ENCODE measurements at regions not wholly inside any gene's neighbourhood (a gene's known extent, or its start where the extent isn't known, plus 50 kb on each side); places are given as distances from the start of the nearest gene placed in this dataset.

DNA sequence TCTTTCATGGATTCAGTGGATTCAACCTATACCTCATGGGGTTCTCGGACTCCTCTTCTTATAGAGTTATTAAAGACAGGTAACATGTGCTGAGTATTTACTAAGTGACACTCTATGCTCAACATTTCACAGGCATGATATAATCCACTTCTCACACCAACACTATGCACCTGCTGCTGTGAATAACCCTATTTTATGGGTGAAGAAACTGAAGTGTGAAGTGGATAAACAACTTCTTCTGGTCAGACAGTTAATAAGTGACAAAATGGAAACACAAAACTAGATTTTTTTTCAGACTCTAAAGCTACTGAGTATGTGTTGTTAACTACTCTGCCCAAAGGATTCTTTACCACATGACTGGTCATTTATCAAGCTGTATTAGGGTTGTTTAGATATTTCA is 403.5 kb downstream of the DIPK2A start:
- DNase-seq (ENCODE audit: low spot score) = no peak

DNA sequence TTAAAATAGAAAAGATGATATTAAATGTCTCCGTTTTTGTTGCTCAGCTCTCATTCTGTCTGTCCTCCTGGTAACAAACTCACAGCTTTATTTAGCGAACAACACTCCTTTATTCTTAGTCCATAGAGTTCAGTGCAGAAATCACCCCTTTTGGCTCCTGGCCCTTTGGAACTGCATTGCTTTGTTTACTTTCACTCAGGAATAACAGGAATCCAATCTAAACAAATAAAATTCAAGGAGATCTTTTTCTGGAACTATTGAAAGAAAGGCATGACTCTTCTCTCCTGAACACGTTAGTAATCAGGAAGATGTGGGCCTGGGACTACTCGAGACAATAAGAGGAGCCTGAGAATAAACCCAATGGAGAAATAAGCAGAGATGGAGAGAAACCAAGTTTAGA is 409.2 kb downstream of the DIPK2A start:
- DNase-seq (ENCODE audit: low spot score) = no peak

DNA sequence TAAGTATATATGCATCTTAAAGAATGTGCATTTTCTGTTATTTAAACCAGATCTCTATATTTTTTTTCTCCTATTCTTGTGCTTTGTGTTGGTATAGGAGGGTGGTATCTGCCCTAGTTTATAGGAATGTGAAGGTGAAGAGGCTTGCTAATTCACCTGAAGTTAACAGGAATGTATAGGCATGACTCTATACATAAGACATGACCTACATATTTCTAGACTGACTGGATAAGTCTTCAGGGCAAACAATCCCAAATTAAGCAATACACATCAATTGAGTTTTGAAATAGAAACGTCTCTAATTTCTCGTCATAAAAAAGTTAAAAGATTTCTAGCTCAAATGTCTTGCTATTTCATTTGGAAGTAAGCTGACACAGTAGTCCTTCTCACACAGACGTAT is 410.0 kb downstream of the DIPK2A start:
- DNase-seq (ENCODE audit: low spot score) = no peak

DNA sequence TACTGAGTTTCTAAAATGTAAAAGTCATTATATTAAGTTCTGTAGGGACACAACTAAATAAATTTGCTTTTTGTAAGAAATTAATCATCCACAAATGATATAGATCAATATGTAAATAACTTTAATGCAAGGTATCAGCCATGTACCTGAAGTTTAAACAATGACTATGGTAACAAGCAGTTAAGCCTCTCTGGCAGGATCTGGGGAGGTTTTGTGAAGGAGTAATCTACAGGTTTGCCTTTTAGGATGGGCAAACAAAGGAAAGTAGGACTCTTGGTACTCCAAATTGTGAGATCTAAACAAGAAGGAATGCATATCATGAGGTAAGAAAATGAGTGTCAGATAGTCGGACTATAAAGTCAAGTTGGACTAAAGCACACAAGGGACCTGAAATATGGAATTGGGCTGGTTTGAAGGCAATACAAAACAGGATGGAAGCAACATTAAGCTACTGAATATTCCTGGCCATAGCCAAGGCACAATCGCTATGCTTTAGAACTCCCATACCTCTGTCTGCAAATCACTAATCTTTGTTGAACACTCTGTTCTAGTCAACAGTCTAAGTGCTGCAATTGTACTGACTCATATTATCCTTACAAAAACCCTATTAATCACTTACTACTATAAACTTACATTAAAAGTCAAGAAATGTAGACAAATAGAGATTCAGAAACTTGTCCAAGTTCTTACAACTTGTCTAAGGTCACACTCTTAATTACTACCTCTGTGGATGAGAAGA is 412.8 kb downstream of the DIPK2A start:
- DNase-seq (ENCODE audit: low spot score) = no peak

DNA sequence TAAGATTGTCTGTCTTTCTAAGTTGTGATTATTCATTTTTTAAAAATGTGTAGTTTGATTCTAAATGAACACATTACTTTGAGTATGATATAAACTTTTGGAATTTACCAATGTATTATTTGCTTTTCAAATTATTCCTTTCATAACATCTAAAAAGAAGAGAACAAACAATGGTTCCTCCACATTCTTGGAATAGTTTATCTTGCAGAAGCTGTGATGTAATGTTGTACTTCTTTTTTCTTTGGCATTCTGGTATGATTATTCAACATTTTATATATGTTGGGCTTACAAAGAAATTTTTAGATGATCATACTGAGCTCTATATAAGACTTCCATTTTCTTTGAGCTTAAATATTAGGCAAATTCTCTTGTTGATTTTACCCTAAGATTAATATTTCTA is 419.2 kb downstream of the DIPK2A start:
- DNase-seq (ENCODE audit: low spot score) = no peak

DNA sequence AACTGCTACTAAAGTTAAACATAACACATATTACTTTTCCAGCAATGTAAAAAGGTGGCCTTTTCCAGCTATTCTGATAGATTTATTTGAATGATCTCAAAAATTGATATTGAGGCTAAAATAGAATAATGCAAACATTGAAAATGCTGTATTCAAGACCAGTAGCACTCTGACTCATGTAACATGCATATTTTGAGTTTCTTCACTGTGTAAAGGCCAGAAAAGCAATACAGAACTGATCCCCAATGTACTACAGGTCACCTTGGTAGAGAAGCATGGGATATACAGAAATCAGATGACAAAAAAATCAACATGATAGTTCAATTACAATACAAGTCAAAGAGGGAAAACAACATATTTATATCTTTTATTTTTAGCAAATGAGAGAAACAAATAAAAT is 419.6 kb downstream of the DIPK2A start:
- no peak for DNase-seq (ENCODE audit: low spot score)

DNA sequence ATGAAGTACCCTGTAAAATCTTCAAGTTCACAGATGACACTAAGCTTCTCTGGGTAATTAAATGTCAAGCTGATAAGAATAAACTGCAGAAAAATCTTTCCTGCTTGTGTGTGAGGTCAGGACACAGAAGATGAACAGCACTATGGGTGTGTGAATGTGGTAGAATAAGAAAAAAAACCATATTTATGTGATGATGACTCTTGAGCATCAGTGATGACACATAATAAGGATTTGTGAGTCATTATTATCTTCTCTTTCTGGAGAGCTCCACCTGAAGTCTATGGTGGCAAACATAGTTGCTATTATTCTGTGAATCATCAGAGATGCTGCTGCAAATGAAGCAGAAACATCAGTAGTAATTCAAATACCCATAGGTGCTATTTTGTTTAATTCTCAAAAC is 422.4 kb downstream of the DIPK2A start:
- DNase-seq (ENCODE audit: low spot score) = no peak

DNA sequence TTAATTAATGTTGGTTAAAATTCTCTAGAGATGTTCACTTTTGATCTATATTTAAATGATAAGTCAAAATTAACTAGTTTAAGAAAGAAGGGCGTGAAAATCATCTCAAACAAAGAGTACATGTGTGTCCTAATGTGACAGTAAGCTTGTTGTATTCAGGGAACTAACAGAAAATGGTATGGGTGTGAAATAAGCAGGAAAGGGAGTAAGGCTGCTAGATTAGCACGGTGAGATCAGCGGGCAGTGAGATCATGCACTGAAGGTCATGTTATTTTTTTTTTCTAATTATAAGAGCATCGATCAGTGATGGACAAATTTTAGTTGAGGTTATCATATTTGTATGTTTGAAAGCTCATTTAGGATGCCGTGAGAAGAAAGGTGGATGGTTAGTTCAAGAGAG is 430.8 kb downstream of the DIPK2A start:
- DNase-seq (ENCODE audit: low spot score) = no peak

DNA sequence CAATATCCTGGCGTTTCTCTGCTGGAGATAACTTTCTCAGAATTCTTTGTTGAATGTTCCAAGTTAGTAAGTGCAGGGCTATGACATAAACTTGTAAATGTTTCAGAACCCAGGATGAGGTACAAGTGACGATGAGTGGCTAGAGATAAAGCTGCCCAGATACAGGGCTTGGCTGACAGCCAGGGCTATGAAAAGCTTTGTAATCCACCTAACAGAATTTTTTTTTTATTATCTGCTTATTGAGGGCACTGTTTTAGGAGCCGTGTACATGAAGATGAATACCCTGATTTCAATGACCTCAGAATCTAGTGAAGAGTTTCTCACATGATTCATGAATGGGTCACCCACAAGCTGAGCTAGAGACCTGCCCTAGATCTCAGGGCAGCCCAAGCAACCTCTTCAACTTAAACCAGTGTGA is 431.4 kb downstream of the DIPK2A start:
- no peak for DNase-seq (ENCODE audit: low spot score)

DNA sequence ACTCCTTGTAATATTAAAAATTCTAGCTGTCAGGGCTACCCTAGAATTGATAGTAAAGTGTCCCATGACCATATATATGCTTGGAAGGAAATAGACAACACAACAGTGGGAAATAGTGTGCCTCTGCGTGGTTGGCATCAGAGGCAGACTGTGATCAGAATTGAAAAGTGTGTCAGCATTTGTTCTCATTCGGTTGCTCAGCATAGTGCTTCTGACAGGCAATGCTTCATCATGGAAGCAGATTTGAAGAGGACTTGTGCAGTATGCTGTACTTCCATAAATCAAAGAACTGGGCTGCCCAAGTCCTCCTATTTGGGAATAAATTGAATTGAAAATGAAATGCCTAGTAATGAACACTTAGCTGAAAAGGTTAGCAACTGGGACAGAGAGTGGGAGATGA is 435.7 kb downstream of the DIPK2A start:
- DNase-seq (ENCODE audit: low spot score) = no peak

DNA sequence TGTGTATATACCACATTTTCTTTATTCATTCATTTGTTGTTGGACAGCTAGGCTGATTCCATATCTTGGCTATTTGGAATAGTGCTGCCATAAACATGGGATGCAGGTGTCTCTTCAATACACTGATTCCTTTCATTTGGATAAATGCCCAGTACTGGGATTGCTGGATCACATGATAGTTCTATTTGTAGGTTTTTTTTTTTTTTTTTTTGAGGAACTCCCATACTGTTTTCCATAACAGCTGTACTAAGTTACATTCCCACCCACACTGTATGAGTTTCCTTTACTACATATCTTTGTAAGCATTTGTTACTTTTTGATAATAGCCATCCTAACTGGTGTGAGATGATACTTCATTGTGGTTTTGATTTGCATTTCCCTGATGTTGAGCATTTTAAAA is 437.7 kb downstream of the DIPK2A start:
- DNase-seq (ENCODE audit: low spot score) = no peak

DNA sequence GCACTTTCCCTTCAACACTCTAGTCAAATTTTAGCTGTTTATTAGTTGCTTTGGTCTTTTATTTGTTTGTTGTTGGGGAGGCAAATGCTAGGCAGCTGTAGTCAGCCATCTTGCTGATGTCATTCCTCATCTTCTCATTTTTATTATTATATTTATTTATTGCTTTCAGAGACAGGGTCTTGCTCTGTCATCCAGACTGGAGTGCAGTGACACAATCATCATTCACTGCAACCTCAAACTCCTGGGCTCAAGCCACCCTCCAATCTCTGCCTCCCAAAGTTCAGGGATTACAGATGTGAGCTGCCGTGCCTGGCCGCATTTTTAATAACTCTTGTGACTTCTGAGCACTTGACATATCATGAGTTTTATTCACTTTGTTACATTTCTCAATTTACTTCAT is 441.4 kb downstream of the DIPK2A start:
- no peak for DNase-seq (ENCODE audit: low spot score)

DNA sequence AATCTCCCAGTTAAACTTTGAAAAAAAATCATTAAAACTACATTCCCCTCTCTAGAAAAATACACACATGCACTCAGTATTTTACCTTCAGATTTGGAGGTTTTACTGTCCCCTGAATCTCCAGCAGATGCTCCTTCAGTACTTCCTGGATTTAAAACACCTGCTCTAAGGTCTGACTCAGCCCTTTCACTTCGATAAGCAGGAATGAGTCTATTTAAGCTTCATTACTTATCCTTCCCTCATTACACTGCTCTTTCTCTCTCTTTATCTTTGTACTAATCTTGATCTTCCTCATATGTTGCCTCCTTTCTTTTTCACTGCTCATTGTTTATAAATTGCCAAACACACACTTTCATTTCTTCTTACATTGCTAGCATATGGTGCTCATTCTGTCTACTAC is 443.9 kb downstream of the DIPK2A start:
- no peak for DNase-seq (ENCODE audit: low spot score)

DNA sequence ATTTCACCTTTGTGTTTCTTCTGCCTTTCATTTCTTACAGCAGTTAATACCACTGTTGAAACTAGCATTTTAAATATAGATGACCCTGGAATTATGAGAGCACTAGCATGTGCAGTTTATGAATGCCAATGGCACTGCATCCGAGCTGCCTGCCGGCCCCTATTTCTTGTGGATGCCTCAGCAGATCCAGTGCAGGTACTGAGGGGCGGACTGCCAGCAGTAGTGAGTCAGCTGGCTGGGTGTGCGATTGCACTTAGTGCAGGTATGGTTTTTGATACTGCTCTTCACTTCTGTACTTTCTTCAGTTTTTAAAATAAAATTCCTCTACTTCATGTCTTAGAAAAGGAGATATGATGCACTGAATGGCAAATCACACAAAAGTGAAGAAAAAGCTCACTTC is 453.0 kb downstream of the DIPK2A start:
- no peak for DNase-seq (ENCODE audit: low spot score)

DNA sequence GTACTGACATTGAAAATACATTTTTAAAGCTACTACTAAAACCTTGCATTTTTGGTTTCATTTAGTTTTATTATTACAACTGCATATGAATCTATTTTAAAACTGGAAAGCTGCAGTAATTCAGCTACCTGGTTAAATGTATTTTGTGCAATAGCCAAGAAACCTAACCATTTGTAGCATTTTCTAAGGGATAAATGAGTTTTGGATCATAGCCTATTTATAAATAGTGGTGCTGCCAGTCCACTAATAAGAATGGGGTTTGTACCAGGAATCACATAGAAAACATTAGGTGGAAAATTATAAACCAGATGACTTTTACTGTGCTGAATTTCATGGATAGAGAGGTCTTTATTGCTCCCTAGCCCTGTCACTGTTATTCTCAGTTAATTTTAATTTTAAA is 454.7 kb downstream of the DIPK2A start:
- no peak for DNase-seq (ENCODE audit: low spot score)

DNA sequence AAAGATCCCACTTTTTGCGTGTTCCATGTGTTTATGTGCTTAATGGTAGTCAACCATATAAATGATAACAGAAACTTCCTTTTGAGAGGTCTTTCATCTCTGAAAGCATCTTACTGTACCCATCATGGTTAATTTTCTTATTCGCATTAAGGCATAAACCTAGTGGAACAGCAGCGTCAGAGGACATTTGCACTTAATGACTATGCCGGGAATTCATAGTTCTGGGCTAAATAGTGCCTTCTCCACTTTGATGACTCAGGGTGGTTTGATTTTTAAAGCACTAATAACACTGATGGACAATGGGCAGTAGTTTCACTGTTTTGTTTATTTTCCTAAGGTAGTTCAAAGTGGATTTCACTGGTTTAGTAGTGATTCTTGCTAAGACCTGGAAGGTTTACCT is 455.3 kb downstream of the DIPK2A start:
- DNase-seq (ENCODE audit: low spot score) = no peak

DNA sequence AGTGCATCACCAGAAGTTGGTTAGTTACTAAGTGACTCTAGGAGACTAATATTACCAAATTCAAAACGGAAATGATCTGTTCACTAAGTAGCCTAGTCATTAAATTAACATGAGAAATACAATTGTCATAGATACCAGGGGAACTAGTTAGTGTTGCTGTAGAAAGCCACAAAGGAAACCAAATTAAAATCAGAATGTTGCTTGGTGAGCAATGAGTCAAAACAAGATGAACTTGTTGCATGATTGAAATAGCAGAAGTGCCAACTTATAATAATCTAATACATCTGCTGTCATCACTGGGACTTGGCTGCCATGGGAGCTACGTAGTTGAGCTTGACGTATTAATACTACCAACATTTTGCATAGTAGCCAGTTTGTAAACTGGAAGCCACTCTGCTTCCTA is 458.1 kb downstream of the DIPK2A start:
- DNase-seq (ENCODE audit: low spot score) = no peak

DNA sequence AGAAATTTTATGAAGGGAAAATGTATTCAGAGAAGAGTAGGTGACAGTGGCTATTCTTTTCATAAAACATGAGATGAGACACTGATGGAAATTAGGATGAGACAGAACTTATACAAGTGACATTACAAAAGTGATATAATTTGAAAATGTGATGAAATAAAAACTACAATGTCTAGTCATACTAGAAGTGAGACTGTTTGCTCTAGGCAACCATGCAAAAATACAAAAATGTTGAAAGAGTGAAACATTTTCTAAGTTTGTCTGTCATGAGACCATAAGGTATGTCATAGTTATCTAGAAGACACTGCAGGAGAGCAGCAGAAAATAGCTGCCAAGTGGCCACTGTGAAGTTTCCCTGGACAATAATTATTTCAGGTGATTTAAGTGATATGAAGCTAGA is 459.5 kb downstream of the DIPK2A start:
- DNase-seq (ENCODE audit: low spot score) = no peak

DNA sequence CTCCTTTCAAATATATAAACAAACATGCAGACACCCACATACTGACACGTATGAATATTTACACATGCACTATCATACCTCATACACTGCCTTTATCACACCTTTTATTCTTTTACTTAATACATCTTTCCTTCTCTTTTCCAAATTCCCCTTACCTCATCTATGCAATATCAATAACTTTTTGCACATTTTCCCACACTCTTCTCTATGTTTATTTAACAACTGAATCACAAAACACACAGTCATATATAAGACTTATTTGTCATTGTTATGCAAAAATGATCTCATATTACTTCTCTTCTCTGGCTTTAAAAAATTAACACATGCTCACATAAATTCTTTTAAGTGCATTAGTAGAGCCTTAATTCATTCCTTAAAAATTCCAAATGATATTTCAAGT is 461.4 kb downstream of the DIPK2A start:
- DNase-seq (ENCODE audit: low spot score) = no peak

DNA sequence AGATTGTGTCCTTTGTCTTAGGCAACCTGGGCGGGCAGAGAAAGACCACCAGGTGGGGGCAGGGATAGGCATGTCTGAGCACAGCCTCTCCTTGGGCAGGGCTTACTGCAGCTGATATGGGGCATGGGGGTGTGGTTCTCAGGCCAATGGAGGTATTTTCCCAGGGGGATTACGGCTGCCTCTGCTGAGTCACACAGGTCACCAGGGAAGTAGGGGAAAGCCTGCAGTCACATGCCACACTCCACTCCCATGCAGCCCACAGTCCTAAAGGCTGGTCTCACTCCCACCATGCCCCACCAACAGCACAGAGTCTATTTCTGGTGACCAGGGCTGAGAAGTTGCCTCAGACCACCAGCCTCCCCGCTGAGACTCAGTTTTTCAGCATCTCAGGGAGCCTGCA is 466.4 kb downstream of the DIPK2A start:
- DNase-seq (ENCODE audit: low spot score) = no peak

DNA sequence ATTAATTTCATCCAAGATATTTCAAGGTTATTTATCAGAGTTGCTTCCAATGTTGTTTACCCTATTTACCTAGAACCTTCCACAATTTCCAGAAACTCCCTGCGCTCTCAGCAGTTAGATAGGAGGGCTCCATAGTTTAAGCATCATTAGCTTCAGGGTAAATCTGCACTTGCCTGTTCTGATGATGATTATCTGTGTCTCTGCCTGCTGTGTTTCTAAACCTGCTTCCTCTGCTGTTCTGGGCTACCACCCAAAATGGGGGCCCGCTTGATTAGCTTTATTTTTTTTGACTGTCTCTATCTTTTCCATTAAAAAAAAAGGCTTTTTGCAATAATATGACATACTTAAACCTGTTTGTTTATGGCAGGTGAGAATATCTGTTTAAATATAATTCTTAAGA is 472.4 kb downstream of the DIPK2A start:
- no peak for DNase-seq (ENCODE audit: low spot score)

DNA sequence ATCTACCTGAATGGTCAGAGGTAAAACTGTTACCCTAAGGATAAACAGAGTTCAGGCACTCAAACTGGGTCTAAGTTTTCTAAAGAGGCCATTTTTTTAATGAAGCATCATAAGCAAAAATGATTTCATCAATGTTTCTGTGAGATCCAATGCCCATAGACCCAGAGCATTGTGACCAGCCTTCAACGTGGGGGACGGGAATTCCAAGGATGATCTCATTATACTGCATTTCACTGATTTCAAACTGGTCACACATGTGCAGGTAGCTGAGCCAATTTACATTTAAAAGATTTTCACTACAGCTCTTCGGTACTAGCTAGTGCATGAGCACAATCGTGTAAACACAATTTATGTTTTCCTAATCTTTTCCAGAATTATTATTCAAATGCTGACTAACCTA is 472.9 kb downstream of the DIPK2A start:
- DNase-seq (ENCODE audit: low spot score) = no peak

DNA sequence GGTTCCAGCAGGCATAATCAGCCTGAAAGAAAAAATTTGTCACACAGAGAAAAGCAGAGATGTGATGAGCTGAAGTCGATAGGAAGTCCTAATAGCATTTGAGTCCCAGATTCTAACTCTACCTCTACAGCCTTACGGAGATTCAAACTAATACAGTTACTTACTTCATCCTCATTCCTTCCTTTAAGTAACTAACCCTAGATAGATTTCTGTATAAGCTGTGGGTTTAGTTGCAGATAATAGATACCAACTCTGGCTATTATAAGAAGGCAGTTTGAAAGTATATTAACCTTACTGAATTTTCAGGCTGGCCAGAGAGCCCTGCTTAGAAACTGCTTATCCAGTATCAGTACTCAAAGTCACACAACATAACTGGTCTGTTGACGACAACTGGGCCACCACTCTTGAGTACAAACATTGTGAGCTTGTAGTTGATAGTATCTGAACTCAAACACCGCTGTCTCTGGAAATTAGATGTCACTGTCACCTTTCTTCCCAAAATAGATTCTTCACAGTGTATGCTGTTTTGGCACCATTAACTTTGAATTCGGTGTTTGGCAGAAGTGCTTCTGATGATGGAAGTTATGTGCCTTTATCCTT is 484.3 kb downstream of the DIPK2A start:
- DNase-seq (ENCODE audit: low spot score) = no peak

DNA sequence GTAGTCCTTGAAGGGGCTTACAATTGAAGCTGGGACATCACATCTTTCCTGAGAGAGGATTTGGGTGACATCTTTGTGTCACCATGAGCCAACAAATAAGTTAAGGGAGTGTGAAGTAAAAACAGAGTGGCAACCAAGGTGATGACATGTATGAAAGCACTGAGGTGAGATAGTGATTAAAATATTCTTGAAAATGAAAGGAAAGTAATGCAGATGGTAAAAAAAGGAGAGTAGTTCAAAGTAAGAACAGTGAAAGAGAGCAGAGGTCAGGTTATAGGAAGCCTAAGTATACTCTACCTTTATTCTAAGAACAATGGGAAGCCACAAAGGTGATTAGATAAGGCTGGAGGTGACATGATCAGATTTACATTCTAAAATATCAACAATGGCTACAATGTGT is 486.1 kb downstream of the DIPK2A start:
- no peak for DNase-seq (ENCODE audit: low spot score)

All from COLO829 (cell line).